Stimulated activated CD8-positive, alpha-beta memory T cell treated with anti-CD3 and anti-CD28 coated beads, Interleukin-15, amount 100 ng/mL, for 48 hours (primary cell): ENCODE measurements at regions not wholly inside any gene's neighbourhood (a gene's known extent, or its start where the extent isn't known, plus 50 kb on each side); places are given as distances from the start of the nearest gene placed in this dataset.

ENCODE experiments used
- DNase-seq, 2 donors: peaks; one replicate each; pipeline ENCODE4 v3.0.0-alpha.2; 2020; ENCODE audit warnings: low read depth in 2 of 2

GRCh38 chr2:8416001-8416571 lies 265.8 kb upstream of the ID2 start:
- DNase-seq = no peak

- no peak for DNase-seq
These were observed 264.7 kb upstream of the ID2 start for GRCh38 chr2:8416849-8417832.

GRCh38 chr2:8418721-8419120 lies 263.1 kb upstream of the ID2 start:
- no peak for DNase-seq

GRCh38 chr2:8421658-8422449 lies 260.0 kb upstream of the ID2 start:
- DNase-seq = no peak

GRCh38 chr2:8422450-8422800 lies 259.4 kb upstream of the ID2 start:
- no peak for DNase-seq

GRCh38 chr2:8424997-8425900 lies 256.6 kb upstream of the ID2 start:
- peak in 1 of 2 donors; percentile 19 for DNase-seq

GRCh38 chr2:8426550-8426949 lies 255.3 kb upstream of the ID2 start:
- DNase-seq = no peak

GRCh38 chr2:8427211-8427610 lies 254.6 kb upstream of the ID2 start:
- DNase-seq = no peak

- no peak for DNase-seq
These were observed 251.2 kb upstream of the ID2 start for GRCh38 chr2:8430628-8431027.

GRCh38 chr2:8431446-8432125 lies 250.3 kb upstream of the ID2 start:
- no peak for DNase-seq

GRCh38 chr2:8432706-8433336 lies 249.0 kb upstream of the ID2 start:
- no peak for DNase-seq

GRCh38 chr2:8433390-8433789 lies 248.5 kb upstream of the ID2 start:
- no peak for DNase-seq

- no peak for DNase-seq
These were observed 246.2 kb upstream of the ID2 start for GRCh38 chr2:8435608-8436007.

- no peak for DNase-seq
These were observed 245.3 kb upstream of the ID2 start for GRCh38 chr2:8436585-8436984.

- no peak for DNase-seq
These were observed 244.5 kb upstream of the ID2 start for GRCh38 chr2:8437228-8437948.

- DNase-seq = no peak
These were observed 243.9 kb upstream of the ID2 start for GRCh38 chr2:8437949-8438400.

GRCh38 chr2:8438476-8438875 lies 243.4 kb upstream of the ID2 start:
- no peak for DNase-seq

- no peak for DNase-seq
These were observed 242.9 kb upstream of the ID2 start for GRCh38 chr2:8438996-8439395.

- no peak for DNase-seq
These were observed 241.7 kb upstream of the ID2 start for GRCh38 chr2:8440029-8440778.
